ENCODE measurements at regions not wholly inside any gene's neighbourhood (a gene's known extent, or its start where the extent isn't known, plus 50 kb on each side); places are given as distances from the start of the nearest gene placed in this dataset.

- intact Hi-C loops (cut with micrococcal nuclease), result no loop called here
- Histone ChIP-seq H3K4me2 (ENCODE audit: low read length) (no peak overlapping the region), H3K9me2 (ENCODE audit: insufficient read depth) (no peaks in the 10 kb centered on the region), H3K36me3 (ENCODE audit: control insufficient read depth in 1 of 2, insufficient read depth in 2 of 2, low read length in 2 of 2) (no peaks in the 10 kb centered on the region), H3K79me2 (ENCODE audit: insufficient read depth, low read length) (no peaks in the 10 kb centered on the region), H3K27ac (ENCODE audit: low read depth, low read length) (no peak overlapping the region), H4K20me1 (ENCODE audit: insufficient read depth) (no peaks in the 10 kb centered on the region), H3K4me3 (replicated peaks in 1 of 2; ENCODE audit: low read depth in 1 of 2, low read length in 2 of 2) (no peak overlapping the region), H3K9ac (ENCODE audit: low read length) (no peak overlapping the region), H3K9me3 (ENCODE audit: control insufficient read depth in 1 of 2, insufficient read depth in 1 of 2, low read depth in 1 of 2, low read length in 2 of 2) (peaks cover 5 to 15% of the 10 kb centered on the region in 2 experiments; a peak in 2 of 4 replicates), H3K27me3 (ENCODE audit: insufficient read depth, low read length) (no peaks in the 10 kb centered on the region), H2AFZ (ENCODE audit: low read depth, low read length, poor library complexity, severe bottlenecking) (no peak overlapping the region), H3K4me1 (ENCODE audit: control insufficient read depth in 1 of 2, insufficient read depth in 2 of 2, low read length in 2 of 2) (no peaks in the 10 kb centered on the region)
- CTCF ChIA-PET, result no interaction called here
- no peak for DNase-seq (ENCODE audit: low read depth, low spot score)
- TF ChIP-seq EGR1 (IDR thresholded peaks at IDR 0.05; ENCODE audit: low read depth) (no peak), POLR2AphosphoS5 (IDR thresholded peaks at IDR 0.05; ENCODE audit: low read depth, low read length) (no peak), ATF3 (IDR thresholded peaks at IDR 0.05) (no peak), ZBTB33 (IDR thresholded peaks at IDR 0.05; ENCODE audit: extremely low read depth, insufficient replicate concordance, low read length) (no peak), CEBPB (IDR thresholded peaks at IDR 0.05; ENCODE audit: low read depth) (no peak), JUND (IDR thresholded peaks at IDR 0.05) (no peak), FOSL1 (IDR thresholded peaks at IDR 0.05; ENCODE audit: low read depth) (no peak), ELF1 (IDR thresholded peaks at IDR 0.05; ENCODE audit: borderline replicate concordance, low read depth) (no peak), CBX3 (IDR thresholded peaks at IDR 0.05; ENCODE audit: low read depth) (no peak), RAD21 (IDR thresholded peaks at IDR 0.05; ENCODE audit: low read depth) (no peak), MAX (IDR thresholded peaks at IDR 0.05) (no peak), SP1 (IDR thresholded peaks at IDR 0.05; ENCODE audit: low read depth) (no peak), YY1 (IDR thresholded peaks at IDR 0.05; ENCODE audit: extremely low read depth, insufficient replicate concordance, low read depth, low read length) (no peak), TCF7L2 (IDR thresholded peaks at IDR 0.05; ENCODE audit: borderline replicate concordance, extremely low read depth, insufficient read depth, insufficient read length) (no peak), SRF (IDR thresholded peaks at IDR 0.05; ENCODE audit: low read depth) (no peak), EZH2 (IDR thresholded peaks at IDR 0.05) (no peak), ZFX (IDR thresholded peaks at IDR 0.05) (no peak), POLR2A (IDR thresholded peaks at IDR 0.05; ENCODE audit: borderline replicate concordance, extremely low read depth, insufficient read depth, insufficient read length) (no peak), CTCF (IDR thresholded peaks at IDR 0.05 in 2 of 3, conservative IDR thresholded peaks at IDR 0.05 in 1 of 3; ENCODE audit: borderline replicate concordance in 1 of 3, insufficient read depth in 1 of 3, low read depth in 2 of 3, low read length in 2 of 3) (no peak)
- TF ChIP-seq, protein P1, sequence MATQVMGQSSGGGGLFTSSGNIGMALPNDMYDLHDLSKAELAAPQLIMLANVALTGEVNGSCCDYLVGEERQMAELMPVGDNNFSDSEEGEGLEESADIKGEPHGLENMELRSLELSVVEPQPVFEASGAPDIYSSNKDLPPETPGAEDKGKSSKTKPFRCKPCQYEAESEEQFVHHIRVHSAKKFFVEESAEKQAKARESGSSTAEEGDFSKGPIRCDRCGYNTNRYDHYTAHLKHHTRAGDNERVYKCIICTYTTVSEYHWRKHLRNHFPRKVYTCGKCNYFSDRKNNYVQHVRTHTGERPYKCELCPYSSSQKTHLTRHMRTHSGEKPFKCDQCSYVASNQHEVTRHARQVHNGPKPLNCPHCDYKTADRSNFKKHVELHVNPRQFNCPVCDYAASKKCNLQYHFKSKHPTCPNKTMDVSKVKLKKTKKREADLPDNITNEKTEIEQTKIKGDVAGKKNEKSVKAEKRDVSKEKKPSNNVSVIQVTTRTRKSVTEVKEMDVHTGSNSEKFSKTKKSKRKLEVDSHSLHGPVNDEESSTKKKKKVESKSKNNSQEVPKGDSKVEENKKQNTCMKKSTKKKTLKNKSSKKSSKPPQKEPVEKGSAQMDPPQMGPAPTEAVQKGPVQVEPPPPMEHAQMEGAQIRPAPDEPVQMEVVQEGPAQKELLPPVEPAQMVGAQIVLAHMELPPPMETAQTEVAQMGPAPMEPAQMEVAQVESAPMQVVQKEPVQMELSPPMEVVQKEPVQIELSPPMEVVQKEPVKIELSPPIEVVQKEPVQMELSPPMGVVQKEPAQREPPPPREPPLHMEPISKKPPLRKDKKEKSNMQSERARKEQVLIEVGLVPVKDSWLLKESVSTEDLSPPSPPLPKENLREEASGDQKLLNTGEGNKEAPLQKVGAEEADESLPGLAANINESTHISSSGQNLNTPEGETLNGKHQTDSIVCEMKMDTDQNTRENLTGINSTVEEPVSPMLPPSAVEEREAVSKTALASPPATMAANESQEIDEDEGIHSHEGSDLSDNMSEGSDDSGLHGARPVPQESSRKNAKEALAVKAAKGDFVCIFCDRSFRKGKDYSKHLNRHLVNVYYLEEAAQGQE (IDR thresholded peaks at IDR 0.05; ENCODE audit: low read depth), result no peak
- BruUV-seq (replicated peaks), result no TSS peak
- RAD21 ChIA-PET (ENCODE audit: low non-redundant PET in 1 of 2, low total read pairs in 2 of 2, uncharacterized antibody in 2 of 2, unreplicated experiment in 2 of 2), result no interaction called here
- ATAC-seq, result no peak
- POLR2A ChIA-PET, result no interaction called here
Observed at GRCh38 chr18:5619376-5619775, 75.6 kb upstream of the EPB41L3 start.
